Endothelial cell of umbilical vein (primary cell): ENCODE measurements at regions not wholly inside any gene's neighbourhood (a gene's known extent, or its start where the extent isn't known, plus 50 kb on each side); places are given as distances from the start of the nearest gene placed in this dataset.

Source experiments
- BruUV-seq: library from RNA; stranded (reverse); fragments of 400-500 nt; replicated peaks from 2 replicates; lab custom pipeline; 2021; lab: Mats Ljungman, UMichigan
- CTCF ChIA-PET: fragments of 300-600, 350-600 bp; sonication (Branson Sonifier 250); formaldehyde crosslinking; loops from one replicate; lab custom pipeline; 2021; ENCODE audit warnings: antibody characterized with exemption, inconsistent platforms; lab: Charles Lee
- POLR2A ChIA-PET: fragments of 300-600, 350-600 bp; sonication (Branson Sonifier 250); formaldehyde crosslinking; loops from one replicate; lab custom pipeline; 2021; ENCODE audit warnings: antibody characterized with exemption, inconsistent platforms; lab: Charles Lee
- DNase-seq: peaks from one replicate; pipeline ENCODE4 v3.0.0-alpha.2; 2011; ENCODE audit warnings: low read depth, low spot score
- FAIRE-seq: peaks from 2 replicates; lab custom pipeline; 2011; peaks lifted over from hg19 to GRCh38; lab: Jason Lieb, UNC
- H2AFZ ChIP-seq: 2 replicates; pipeline ENCODE4 v1.6.0; 2012; ENCODE audit warnings: low read depth, low read length, control low read depth, inconsistent platforms
- H3K27ac ChIP-seq: 2 replicates; pipeline ENCODE4 v1.5.1; 2011; ENCODE audit warnings: low read depth, mild to moderate bottlenecking, control low read depth, low read length, moderate library complexity; ENCODE audit not compliant: insufficient read depth
- H3K27me3 ChIP-seq, 2 experiments: 2 replicates each; pipeline versions ENCODE4 v1.6.0 to v1.6.1; 2011; ENCODE audit warnings: low read length in 2 of 2, mixed read lengths in 1 of 2; ENCODE audit not compliant: control insufficient read depth in 2 of 2, insufficient read depth in 2 of 2
- H3K36me3 ChIP-seq, 2 experiments: 2 replicates in 1 of 2; 3 replicates in 1 of 2; pipeline ENCODE4 v1.5.1; 2011; ENCODE audit warnings: low read length in 2 of 2, mild to moderate bottlenecking in 1 of 2, moderate library complexity in 1 of 2; ENCODE audit not compliant: control insufficient read depth in 2 of 2, insufficient read depth in 2 of 2; ENCODE audit errors: extremely low read depth in 1 of 2
- H3K4me1 ChIP-seq: 3 replicates; pipeline ENCODE4 v1.5.1; 2011; ENCODE audit warnings: mild to moderate bottlenecking, low read length; ENCODE audit not compliant: control insufficient read depth, insufficient read depth; ENCODE audit errors: extremely low read depth
- H3K4me2 ChIP-seq: 2 replicates; pipeline ENCODE4 v1.6.1; 2011; ENCODE audit warnings: low read length, control low read depth, mixed read lengths; ENCODE audit not compliant: insufficient read depth
- H3K4me3 ChIP-seq, 3 experiments: fragments of 200-600 bp in 1 of 3; sonication (generic), shearing (Covaris generic) in 1 of 3; replicated peaks in 1 of 3; 2 replicates each; pipeline ENCODE4 v1.5.1; 2011 to 2016; ENCODE audit warnings: control low read depth in 3 of 3, low read length in 3 of 3, mild to moderate bottlenecking in 2 of 3, inconsistent platforms in 1 of 3, low read depth in 1 of 3, moderate library complexity in 1 of 3; ENCODE audit not compliant: insufficient read depth in 1 of 3
- H3K79me2 ChIP-seq: 2 replicates; pipeline ENCODE4 v1.6.0; 2012; ENCODE audit warnings: low read length, inconsistent platforms; ENCODE audit not compliant: control insufficient read depth, insufficient read depth
- H3K9ac ChIP-seq: replicated peaks from 2 replicates; pipeline ENCODE3; 2011; ENCODE audit warnings: low read length, control low read depth; ENCODE audit not compliant: insufficient read depth; ENCODE audit errors: extremely low read depth
- H3K9me1 ChIP-seq: replicated peaks from 3 replicates; pipeline ENCODE4 v1.6.0; 2011; ENCODE audit warnings: mild to moderate bottlenecking, low read length; ENCODE audit not compliant: control insufficient read depth, insufficient read depth; ENCODE audit errors: extremely low read depth
- H3K9me3 ChIP-seq: replicated peaks from 2 replicates; pipeline ENCODE4 v1.5.1; 2012; ENCODE audit warnings: low read length, inconsistent platforms; ENCODE audit not compliant: control insufficient read depth, insufficient read depth
- H4K20me1 ChIP-seq: replicated peaks from 2 replicates; pipeline ENCODE3; 2011; ENCODE audit warnings: mild to moderate bottlenecking, low read length; ENCODE audit not compliant: control insufficient read depth, insufficient read depth; ENCODE audit errors: extremely low read depth
- FOS ChIP-seq: IDR thresholded peaks from 2 replicates; pipeline ENCODE4 v1.6.1; 2011; ENCODE audit warnings: mild to moderate bottlenecking, low read length, moderate library complexity, borderline replicate concordance; ENCODE audit not compliant: insufficient read depth
- GATA2 ChIP-seq: IDR thresholded peaks from 2 replicates; pipeline ENCODE4 v1.7.0; 2011; ENCODE audit warnings: low read depth, mild to moderate bottlenecking, moderate library complexity, mixed read lengths, low read length; ENCODE audit not compliant: insufficient read length, insufficient read depth
- JUN ChIP-seq: IDR thresholded peaks from 2 replicates; pipeline ENCODE4 v1.6.1; 2011; ENCODE audit warnings: borderline replicate concordance, low read depth; ENCODE audit not compliant: insufficient read length, insufficient read depth
- MYC ChIP-seq: IDR thresholded peaks from one replicate; pipeline ENCODE4 v1.6.1; 2011; ENCODE audit warnings: mild to moderate bottlenecking, low read depth, low read length
- POLR2AphosphoS5 ChIP-seq: IDR thresholded peaks from 2 replicates; pipeline ENCODE4 v1.6.1; 2012; ENCODE audit warnings: low read depth, mild to moderate bottlenecking, control low read depth, low read length, moderate library complexity; ENCODE audit not compliant: insufficient read depth
- dilution Hi-C: fragments of 300-500 bp; cut with MboI; formaldehyde crosslinking; loops from one replicate; pipeline ENCODE4 v1.15.0; 2019; ENCODE audit warnings: low sequenced_read_pairs; ENCODE audit not compliant: extremely low pct_ligation_motif_present
- intact Hi-C: fragments of 100-400 bp; cut with micrococcal nuclease; formaldehyde crosslinking; loops from one replicate; pipeline ENCODE4 v1.10.0; 2022
- TF ChIP-seq, protein P1 (sequence below), 2 donors: IDR thresholded peaks; 1 replicate in 1 of 2; 2 replicates in 1 of 2; pipeline ENCODE4 v1.5.1; 2011; ENCODE audit warnings: low read length in 2 of 2, mild to moderate bottlenecking in 2 of 2, moderate library complexity in 2 of 2, control low read depth in 1 of 2, inconsistent platforms in 1 of 2, low read depth in 1 of 2; ENCODE audit not compliant: insufficient read depth in 1 of 2; ENCODE audit errors: extremely low read depth in 1 of 2
- TF ChIP-seq, protein P2 (sequence below): IDR thresholded peaks from 2 replicates; pipeline ENCODE4 v1.6.1; 2011; ENCODE audit not compliant: insufficient read depth, insufficient read length

DNA sequence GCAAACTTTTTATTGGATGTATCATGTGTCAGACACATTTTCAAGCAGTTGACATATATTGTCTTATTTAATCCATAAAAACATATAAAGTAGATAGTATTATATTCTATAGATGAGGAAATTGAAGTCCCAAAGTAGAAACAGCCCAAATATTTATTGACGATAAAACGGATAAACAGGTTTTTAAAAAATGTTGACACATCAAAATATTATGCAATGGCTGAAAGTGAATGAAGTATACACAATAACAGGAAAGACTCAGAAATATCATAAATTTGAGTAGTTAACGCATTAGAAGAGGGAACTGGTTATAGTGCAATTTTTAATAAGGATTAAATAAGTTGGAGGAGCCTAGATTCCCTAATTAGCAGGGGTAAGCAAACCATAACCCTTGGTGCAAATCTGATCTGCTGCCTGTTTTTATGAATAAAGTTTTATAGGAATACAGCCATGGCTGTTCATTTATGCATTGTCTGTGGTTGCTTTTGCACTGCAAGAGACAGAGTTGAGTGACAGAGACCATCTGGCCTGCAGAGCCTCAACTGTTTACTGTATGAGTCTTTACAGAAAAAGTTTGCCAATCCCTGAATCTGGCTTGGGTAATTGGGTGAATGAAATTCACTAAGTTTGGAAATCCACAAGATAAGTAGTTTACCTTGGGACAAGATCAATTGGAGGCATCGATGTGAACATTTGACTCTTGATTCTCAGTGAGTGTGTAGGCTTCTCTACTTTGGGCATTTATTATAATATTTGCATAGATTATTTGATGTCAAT, 50.6 kb upstream of the EXOC2 start:
- intact Hi-C loops: no loop called here
- CTCF ChIA-PET: no interaction called here
- dilution Hi-C loops: no loop called here
- Histone ChIP-seq H3K79me2 (no peaks in the 10 kb centered on the region), H3K4me1 (no peaks in the 10 kb centered on the region), H3K9ac (no peak overlapping the region), H3K9me3 (no peaks in the 10 kb centered on the region), H3K27me3 (no peaks in the 10 kb centered on the region), H3K27ac (no peak overlapping the region), H3K9me1 (no peaks in the 10 kb centered on the region), H3K4me3 (no peak overlapping the region), H3K4me2 (no peak overlapping the region), H2AFZ (no peak overlapping the region), H3K36me3 (no peaks in the 10 kb centered on the region), H4K20me1 (no peaks in the 10 kb centered on the region)
- TF ChIP-seq, protein P1, sequence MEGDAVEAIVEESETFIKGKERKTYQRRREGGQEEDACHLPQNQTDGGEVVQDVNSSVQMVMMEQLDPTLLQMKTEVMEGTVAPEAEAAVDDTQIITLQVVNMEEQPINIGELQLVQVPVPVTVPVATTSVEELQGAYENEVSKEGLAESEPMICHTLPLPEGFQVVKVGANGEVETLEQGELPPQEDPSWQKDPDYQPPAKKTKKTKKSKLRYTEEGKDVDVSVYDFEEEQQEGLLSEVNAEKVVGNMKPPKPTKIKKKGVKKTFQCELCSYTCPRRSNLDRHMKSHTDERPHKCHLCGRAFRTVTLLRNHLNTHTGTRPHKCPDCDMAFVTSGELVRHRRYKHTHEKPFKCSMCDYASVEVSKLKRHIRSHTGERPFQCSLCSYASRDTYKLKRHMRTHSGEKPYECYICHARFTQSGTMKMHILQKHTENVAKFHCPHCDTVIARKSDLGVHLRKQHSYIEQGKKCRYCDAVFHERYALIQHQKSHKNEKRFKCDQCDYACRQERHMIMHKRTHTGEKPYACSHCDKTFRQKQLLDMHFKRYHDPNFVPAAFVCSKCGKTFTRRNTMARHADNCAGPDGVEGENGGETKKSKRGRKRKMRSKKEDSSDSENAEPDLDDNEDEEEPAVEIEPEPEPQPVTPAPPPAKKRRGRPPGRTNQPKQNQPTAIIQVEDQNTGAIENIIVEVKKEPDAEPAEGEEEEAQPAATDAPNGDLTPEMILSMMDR (IDR thresholded peaks at IDR 0.05; ENCODE audit: extremely low read depth in 1 of 2, insufficient read depth in 1 of 2, low read depth in 1 of 2, low read length in 2 of 2): no peak
- TF ChIP-seq MYC (no peak), GATA2 (no peak), JUN (no peak), POLR2AphosphoS5 (no peak), FOS (no peak)
- TF ChIP-seq, protein P2, sequence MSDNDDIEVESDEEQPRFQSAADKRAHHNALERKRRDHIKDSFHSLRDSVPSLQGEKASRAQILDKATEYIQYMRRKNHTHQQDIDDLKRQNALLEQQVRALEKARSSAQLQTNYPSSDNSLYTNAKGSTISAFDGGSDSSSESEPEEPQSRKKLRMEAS: no peak
- no peak for FAIRE-seq
- no peak for DNase-seq
- POLR2A ChIA-PET: no interaction called here
- no TSS peak for BruUV-seq
